Mammary epithelial cell (primary cell): ENCODE measurements at regions not wholly inside any gene's neighbourhood (a gene's known extent, or its start where the extent isn't known, plus 50 kb on each side); places are given as distances from the start of the nearest gene placed in this dataset.

ENCODE experiments used
- CTCF ChIP-seq, 2 donors: IDR thresholded peaks in 1 of 2; conservative IDR thresholded peaks in 1 of 2; 2 replicates each; pipeline ENCODE4 v1.5.1; 2011 to 2012; ENCODE audit warnings: inconsistent platforms in 2 of 2, low read length in 2 of 2, mild to moderate bottlenecking in 2 of 2, control low read depth in 1 of 2, low read depth in 1 of 2; ENCODE audit not compliant: insufficient read depth in 1 of 2; ENCODE audit errors: extremely low read depth in 1 of 2
- EZH2 ChIP-seq: IDR thresholded peaks from 2 replicates; pipeline ENCODE4 v1.6.1; 2012; ENCODE audit warnings: low read length, inconsistent platforms, borderline replicate concordance

GRCh38 chr13:64488731-64489130 lies 2741.4 kb downstream of the PCDH9 start:
- TF ChIP-seq CTCF (conservative IDR thresholded peaks at IDR 0.05 in 1 of 2, IDR thresholded peaks at IDR 0.05 in 1 of 2; ENCODE audit: extremely low read depth in 1 of 2, insufficient read depth in 1 of 2, low read depth in 1 of 2, low read length in 2 of 2) (no peak), EZH2 (no peak)
